ENCODE measurements at regions not wholly inside any gene's neighbourhood (a gene's known extent, or its start where the extent isn't known, plus 50 kb on each side); places are given as distances from the start of the nearest gene placed in this dataset.
"Not testable (repeated sequence)": the region's sequence is repeated elsewhere in the genome, so short reads cannot be mapped to it uniquely, and the experiment has no call there.

GRCh38 chrX:13518126-13518525 is 51.3 kb upstream of the EGFL6 start:
- no peak for DNase-seq (ENCODE audit: low spot score)

DNA sequence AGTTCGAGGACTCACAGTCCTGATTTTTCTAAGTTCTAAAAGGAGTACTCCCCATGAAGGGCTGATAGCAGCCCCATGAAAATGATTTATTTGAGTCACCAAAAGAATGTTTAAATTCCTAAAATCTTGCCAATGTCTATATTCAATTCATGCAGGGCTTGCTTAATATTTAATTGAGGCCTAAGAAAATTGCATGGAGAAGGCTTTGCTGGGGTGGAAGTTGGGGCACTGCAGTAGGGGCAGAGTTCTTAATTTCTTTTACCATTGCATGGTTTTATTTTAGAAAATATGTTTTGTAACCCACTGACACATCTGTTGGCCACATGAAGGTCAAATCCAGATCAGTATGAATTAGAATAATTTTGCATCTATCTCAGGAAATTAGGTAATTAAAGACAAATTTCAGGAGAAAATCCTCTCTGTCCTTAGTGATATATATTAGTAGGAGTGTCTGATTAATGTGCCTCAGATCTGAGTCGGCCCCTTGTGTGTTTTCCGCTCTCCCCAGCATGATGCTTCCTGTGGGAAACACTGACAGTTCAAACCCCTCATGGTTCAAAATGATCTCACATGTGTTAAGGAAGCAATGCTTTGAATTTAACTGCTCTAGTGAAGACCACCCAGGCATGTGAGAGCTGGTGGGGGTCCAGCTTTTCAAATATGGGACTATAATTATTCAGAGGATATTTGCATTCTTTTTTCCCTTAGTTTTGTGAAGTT is 54.0 kb upstream of the EGFL6 start:
- DNase-seq (ENCODE audit: low spot score): peak; percentile 17

- DNase-seq (ENCODE audit: low spot score): no peak
These were observed 57.5 kb upstream of the EGFL6 start for GRCh38 chrX:13511944-13512330.

GRCh38 chrX:13511241-13511943 is 58.0 kb upstream of the EGFL6 start:
- DNase-seq (ENCODE audit: low spot score): no peak

- no peak for DNase-seq (ENCODE audit: low spot score)
These were observed 61.5 kb upstream of the EGFL6 start for GRCh38 chrX:13507893-13508292.

DNA sequence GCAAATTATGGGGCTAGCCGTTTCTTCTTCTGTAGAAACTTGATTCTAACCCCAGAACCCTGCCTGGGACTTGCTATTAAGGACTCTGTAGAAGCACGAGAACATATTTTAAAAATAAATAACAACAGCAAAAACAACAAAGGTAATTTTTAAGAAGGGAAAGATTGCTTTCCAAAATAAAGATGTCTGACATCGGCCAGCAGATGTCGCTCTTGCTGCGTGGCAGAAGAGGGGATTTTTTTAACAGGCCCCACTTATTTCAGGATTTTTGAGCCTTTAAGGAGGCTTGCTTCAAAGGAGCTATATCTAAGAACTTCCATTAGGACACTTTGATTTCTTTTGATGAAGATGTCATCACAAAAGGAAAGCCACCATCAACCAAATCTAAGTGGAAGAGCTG is 62.8 kb upstream of the EGFL6 start:
- peak; percentile 37 for DNase-seq (ENCODE audit: low spot score)

- no peak for DNase-seq (ENCODE audit: low spot score)
These were observed 66.8 kb upstream of the EGFL6 start for GRCh38 chrX:13502590-13502989.

GRCh38 chrX:13499736-13500135 is 69.7 kb upstream of the EGFL6 start:
- no peak for DNase-seq (ENCODE audit: low spot score)

- DNase-seq (ENCODE audit: low spot score): no peak
These were observed 71.2 kb upstream of the EGFL6 start for GRCh38 chrX:13498238-13498637.

GRCh38 chrX:13495232-13495631 is 74.2 kb upstream of the EGFL6 start:
- no peak for DNase-seq (ENCODE audit: low spot score)

- DNase-seq (ENCODE audit: low spot score): no peak
These were observed 74.8 kb upstream of the EGFL6 start for GRCh38 chrX:13494562-13494961.

DNA sequence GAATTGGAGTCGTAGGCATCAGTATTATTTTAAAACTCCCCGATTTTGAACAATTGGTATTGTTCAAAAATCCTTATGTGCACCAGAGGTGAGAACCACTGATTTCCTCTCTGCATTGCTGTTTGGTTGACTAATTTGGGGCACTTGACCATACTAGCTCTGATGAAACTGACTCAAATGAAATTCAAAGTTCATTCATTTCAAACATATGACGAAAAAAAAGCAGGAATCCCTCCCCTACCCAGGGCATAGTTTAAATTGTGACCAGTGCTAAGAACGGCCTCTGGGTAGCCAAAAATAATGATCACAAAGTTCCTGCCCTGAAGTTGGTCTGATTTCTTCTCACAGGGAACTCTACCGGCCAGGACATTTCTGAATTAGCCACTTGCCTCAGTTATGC is 75.7 kb upstream of the EGFL6 start:
- DNase-seq (ENCODE audit: low spot score): no peak

- no peak for DNase-seq (ENCODE audit: low spot score)
These were observed 77.1 kb upstream of the EGFL6 start for GRCh38 chrX:13492286-13492685.

GRCh38 chrX:13491061-13491460 is 78.3 kb upstream of the EGFL6 start:
- DNase-seq (ENCODE audit: low spot score): no peak

DNA sequence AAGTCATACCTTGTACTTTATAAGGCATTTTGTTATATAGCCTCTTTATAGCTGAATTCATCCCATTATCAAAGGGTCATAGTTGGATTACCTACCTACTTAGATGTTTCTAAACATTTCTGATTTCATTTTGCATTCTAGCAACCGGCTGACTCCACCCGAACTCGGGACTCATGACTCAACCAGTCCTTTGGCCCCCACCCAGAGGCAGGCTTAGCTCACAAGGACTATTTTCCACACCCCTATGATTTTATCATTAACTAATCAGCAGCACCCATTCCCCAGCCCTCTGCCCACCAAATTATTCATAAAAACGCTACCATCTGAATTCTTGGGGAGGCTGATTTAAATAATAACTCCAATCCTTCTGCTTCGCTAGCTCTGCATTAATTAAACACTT is 79.9 kb upstream of the EGFL6 start:
- peak; percentile 16 for DNase-seq (ENCODE audit: low spot score)

DNA sequence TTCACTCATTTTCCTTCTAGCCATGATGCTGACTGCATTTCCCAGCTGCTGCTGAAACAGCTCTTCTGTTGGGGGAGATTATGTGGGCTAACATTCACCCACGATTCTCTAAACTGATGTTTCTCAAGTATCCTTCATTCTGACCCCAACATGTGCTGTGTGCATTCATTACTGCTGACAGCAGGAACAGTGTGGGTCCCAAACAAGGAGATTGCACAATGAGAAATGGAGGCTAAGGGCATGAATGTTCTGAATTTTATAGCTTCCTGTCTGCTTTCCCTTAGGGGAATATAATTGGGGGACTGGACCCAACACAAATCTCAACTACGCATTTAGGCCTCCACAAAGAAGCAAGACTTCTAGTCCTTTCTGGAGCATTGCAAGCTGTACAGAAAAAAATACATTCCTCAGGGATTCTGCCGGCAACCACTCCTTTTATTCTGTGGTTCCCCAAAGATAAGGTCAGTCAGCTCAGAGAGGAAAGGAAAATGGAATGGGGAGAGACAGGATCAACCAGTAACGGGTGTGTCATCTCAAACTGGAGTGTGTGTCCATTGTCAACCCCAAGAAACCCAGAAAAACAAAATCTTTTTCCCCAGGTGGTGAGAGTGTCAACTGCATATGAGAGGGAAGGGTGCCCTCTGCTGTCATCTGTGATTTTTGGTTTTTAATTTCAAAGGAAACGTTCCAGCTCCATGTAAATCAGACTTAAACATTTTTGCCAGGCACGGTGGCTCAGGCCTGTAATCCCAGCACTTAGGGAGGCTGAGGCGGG is 81.5 kb upstream of the EGFL6 start:
- DNase-seq (ENCODE audit: low spot score): peak; percentile 38

- no peak for DNase-seq (ENCODE audit: low spot score)
These were observed 84.2 kb upstream of the EGFL6 start for GRCh38 chrX:13485167-13485566.

- DNase-seq (ENCODE audit: low spot score): no peak
These were observed 85.6 kb upstream of the EGFL6 start for GRCh38 chrX:13483773-13484172.

- DNase-seq (ENCODE audit: low spot score): no peak
These were observed 86.5 kb upstream of the EGFL6 start for GRCh38 chrX:13482746-13483541.

- not testable (repeated sequence) for DNase-seq (ENCODE audit: low spot score)
These were observed 88.6 kb upstream of the EGFL6 start for GRCh38 chrX:13480780-13481179.

DNA sequence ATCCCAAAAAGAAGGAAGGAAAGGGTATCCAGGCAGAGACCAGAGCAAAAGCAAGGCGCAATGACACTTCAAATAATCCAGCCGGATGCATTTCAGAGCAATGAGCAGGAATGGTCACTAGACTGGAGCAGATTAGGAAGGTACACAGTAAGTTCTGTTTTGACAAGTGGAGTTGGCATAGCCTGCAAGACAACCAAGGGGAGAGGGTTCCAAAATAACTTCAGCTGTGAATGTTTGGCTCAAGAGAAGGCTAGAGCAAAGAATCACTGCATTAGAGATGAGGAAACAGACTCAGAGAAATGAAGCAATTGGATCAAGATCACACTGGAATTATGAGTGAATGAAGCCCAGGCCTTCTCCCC is 90.0 kb upstream of the EGFL6 start:
- DNase-seq (ENCODE audit: low spot score): no peak

- no peak for DNase-seq (ENCODE audit: low spot score)
These were observed 90.5 kb upstream of the EGFL6 start for GRCh38 chrX:13478740-13479451.

Measured in GM03348 (cell line).